ENCODE measurements at regions not wholly inside any gene's neighbourhood (a gene's known extent, or its start where the extent isn't known, plus 50 kb on each side); places are given as distances from the start of the nearest gene placed in this dataset.

- TF ChIP-seq, protein P1, sequence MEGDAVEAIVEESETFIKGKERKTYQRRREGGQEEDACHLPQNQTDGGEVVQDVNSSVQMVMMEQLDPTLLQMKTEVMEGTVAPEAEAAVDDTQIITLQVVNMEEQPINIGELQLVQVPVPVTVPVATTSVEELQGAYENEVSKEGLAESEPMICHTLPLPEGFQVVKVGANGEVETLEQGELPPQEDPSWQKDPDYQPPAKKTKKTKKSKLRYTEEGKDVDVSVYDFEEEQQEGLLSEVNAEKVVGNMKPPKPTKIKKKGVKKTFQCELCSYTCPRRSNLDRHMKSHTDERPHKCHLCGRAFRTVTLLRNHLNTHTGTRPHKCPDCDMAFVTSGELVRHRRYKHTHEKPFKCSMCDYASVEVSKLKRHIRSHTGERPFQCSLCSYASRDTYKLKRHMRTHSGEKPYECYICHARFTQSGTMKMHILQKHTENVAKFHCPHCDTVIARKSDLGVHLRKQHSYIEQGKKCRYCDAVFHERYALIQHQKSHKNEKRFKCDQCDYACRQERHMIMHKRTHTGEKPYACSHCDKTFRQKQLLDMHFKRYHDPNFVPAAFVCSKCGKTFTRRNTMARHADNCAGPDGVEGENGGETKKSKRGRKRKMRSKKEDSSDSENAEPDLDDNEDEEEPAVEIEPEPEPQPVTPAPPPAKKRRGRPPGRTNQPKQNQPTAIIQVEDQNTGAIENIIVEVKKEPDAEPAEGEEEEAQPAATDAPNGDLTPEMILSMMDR (IDR thresholded peaks at IDR 0.05 in 8 of 11, conservative IDR thresholded peaks at IDR 0.05 in 3 of 11), result no peak
- no peak for TF ChIP-seq POLR2AphosphoS5 (IDR thresholded peaks at IDR 0.05)
Measured at GRCh38 chr14:42541535-42542001, 934.9 kb downstream of the LRFN5 start.

Data from spleen (tissue), 7 donors.